ENCODE measurements at regions not wholly inside any gene's neighbourhood (a gene's known extent, or its start where the extent isn't known, plus 50 kb on each side); places are given as distances from the start of the nearest gene placed in this dataset.

- Histone ChIP-seq H4K20me1 (replicated peaks; ENCODE audit: insufficient read depth) (no peaks in the 10 kb centered on the region; the same call in 1 of the 2 replicates), H3K9me2 (ENCODE audit: insufficient read depth) (no peaks in the 10 kb centered on the region), H3K4me1 (ENCODE audit: insufficient read depth) (no peaks in the 10 kb centered on the region), H3K4me2 (no peak overlapping the region), H3K36me3 (ENCODE audit: insufficient read depth) (no peaks in the 10 kb centered on the region), H3K4me3 (no peak overlapping the region), H3K27me3 (ENCODE audit: insufficient read depth) (no peaks in the 10 kb centered on the region), H3K79me2 (replicated peaks; ENCODE audit: insufficient read depth) (no peaks in the 10 kb centered on the region), H2AFZ (no peak overlapping the region), H3K27ac (ENCODE audit: low read depth) (no peak overlapping the region), H3F3A (replicated peaks; ENCODE audit: low read depth) (no peaks in the 10 kb centered on the region)
- H3K36me3 Mint-ChIP-seq (ENCODE audit: low read depth), result no peaks in the 10 kb centered on the region; the same call in 2 of the 3 replicates
- no peak overlapping the region for H3K4me3 Mint-ChIP-seq
- TF ChIP-seq ZNF114 (CRISPR knock-in tag; IDR thresholded peaks at IDR 0.05) (no peak), POLR2AphosphoS5 (IDR thresholded peaks at IDR 0.05; ENCODE audit: low read depth) (no peak), ZNF462 (CRISPR knock-in tag; IDR thresholded peaks at IDR 0.05) (no peak), STAT1 (IDR thresholded peaks at IDR 0.05; ENCODE audit: unreplicated experiment) (no peak), NANOG (IDR thresholded peaks at IDR 0.05; ENCODE audit: borderline replicate concordance) (no peak), ETS1 (IDR thresholded peaks at IDR 0.05) (no peak), REST (IDR thresholded peaks at IDR 0.05; ENCODE audit: unreplicated experiment) (no peak), ZNF331 (CRISPR knock-in tag; IDR thresholded peaks at IDR 0.05; ENCODE audit: low read depth) (no peak), EZH2 (IDR thresholded peaks at IDR 0.05; ENCODE audit: low read depth, unreplicated experiment) (no peak)
- DNase-seq (ENCODE audit: low spot score) (no peak), ATAC-seq (no peak)
- no peaks in the 10 kb centered on the region for H3K9me3 Mint-ChIP-seq
- no peak overlapping the region for H3K27ac Mint-ChIP-seq
- H3K4me1 Mint-ChIP-seq, result peaks cover 15% of the 10 kb centered on the region
- peaks cover 4% of the 10 kb centered on the region for H3K27me3 Mint-ChIP-seq (ENCODE audit: insufficient read depth, low read depth, poor library complexity)
Observed at GRCh38 chr2:54374591-54375364, 81.3 kb upstream of the SPTBN1 start.
